GM12878 (cell line): ENCODE measurements at regions not wholly inside any gene's neighbourhood (a gene's known extent, or its start where the extent isn't known, plus 50 kb on each side); places are given as distances from the start of the nearest gene placed in this dataset.

Source experiments
- ATAC-seq: fragments of 200-7000 bp; cut with Tn5 transposase; 3 replicates; pipeline ENCODE4 v1.9.1; 2020; ENCODE audit warnings: mild to moderate bottlenecking, moderate library complexity
- BruUV-seq: library from RNA; stranded (reverse); fragments of 400-500 nt; replicated peaks from 2 replicates; lab custom pipeline; 2021; lab: Mats Ljungman, UMichigan
- CTCF ChIA-PET: fragments of 300-600 bp; sonication (Branson Sonifier 250); formaldehyde crosslinking; extraction: SDS; loops from one replicate; lab custom pipeline; 2021; ENCODE audit warnings: inconsistent platforms; lab: Yijun Ruan, JAX
- POLR2A ChIA-PET: fragments of 350-600 bp; formaldehyde crosslinking; extraction: SDS; loops from one replicate; lab custom pipeline; 2021; ENCODE audit warnings: inconsistent platforms; lab: Charles Lee
- RAD21 ChIA-PET: fragments of 300-600 bp; sonication (Branson Sonifier 250); formaldehyde crosslinking; loops from one replicate; lab custom pipeline; 2023; ENCODE audit warnings: antibody characterized with exemption; ENCODE audit not compliant: unreplicated experiment; lab: Charles Lee
- SMC1A ChIA-PET: fragments of 300-600 bp; sonication (Branson Sonifier 250); formaldehyde crosslinking; loops from one replicate; lab custom pipeline; 2023; ENCODE audit not compliant: unreplicated experiment, uncharacterized antibody; lab: Charles Lee
- DNase-seq: peaks from one replicate; pipeline ENCODE4 v3.0.0-alpha.2; 2011; ENCODE audit warnings: low read depth, low spot score
- FAIRE-seq: peaks from 3 replicates; lab custom pipeline; 2011; peaks lifted over from hg19 to GRCh38; lab: Jason Lieb, UNC
- H2AFZ ChIP-seq: 2 replicates; pipeline ENCODE4 v1.6.0; 2011; ENCODE audit warnings: low read depth, low read length, control low read depth; ENCODE audit not compliant: control insufficient read depth
- H3K27ac ChIP-seq: 2 replicates; pipeline ENCODE4 v1.5.1; 2011; ENCODE audit warnings: control low read depth; ENCODE audit not compliant: control insufficient read depth, insufficient read depth
- H3K27me3 ChIP-seq, 2 experiments: replicated peaks in 1 of 2; 2 replicates each; pipeline versions ENCODE4 v1.6.0 to v1.6.1; 2011; ENCODE audit warnings: low read length in 1 of 2; ENCODE audit not compliant: control insufficient read depth in 2 of 2, insufficient read depth in 2 of 2
- H3K36me3 ChIP-seq, 2 experiments: 2 replicates each; pipeline ENCODE4 v1.5.1; 2011; ENCODE audit warnings: low read length in 1 of 2; ENCODE audit not compliant: control insufficient read depth in 2 of 2, insufficient read depth in 2 of 2
- H3K4me1 ChIP-seq: 2 replicates; pipeline ENCODE4 v1.6.1; 2011; ENCODE audit warnings: mild to moderate bottlenecking, low read length, moderate library complexity, mixed read lengths; ENCODE audit not compliant: control insufficient read depth, insufficient read depth
- H3K4me2 ChIP-seq: 2 replicates; pipeline ENCODE4 v1.6.0; 2011; ENCODE audit warnings: control low read depth; ENCODE audit not compliant: control insufficient read depth, insufficient read depth
- H3K4me3 ChIP-seq: fragments of 200-600 bp; sonication (generic); 2 replicates; pipeline ENCODE4 v1.5.1; 2016
- H3K79me2 ChIP-seq: 2 replicates; pipeline ENCODE4 v1.6.0; 2011; ENCODE audit warnings: low read length; ENCODE audit not compliant: control insufficient read depth, insufficient read depth
- H3K9ac ChIP-seq: 2 replicates; pipeline ENCODE4 v1.8.0; 2011; ENCODE audit warnings: low read length, control low read depth, mixed read lengths; ENCODE audit not compliant: control insufficient read depth, insufficient read depth
- H3K9me3 ChIP-seq: replicated peaks from 3 replicates; pipeline ENCODE4 v1.5.1; 2011; ENCODE audit warnings: mild to moderate bottlenecking, low read length; ENCODE audit not compliant: control insufficient read depth, insufficient read depth
- H4K20me1 ChIP-seq: 2 replicates; pipeline ENCODE4 v1.6.0; 2011; ENCODE audit not compliant: control insufficient read depth, insufficient read depth
- BMI1 ChIP-seq: fragments of 450-650 bp; IDR thresholded peaks from 2 replicates; pipeline ENCODE4 v1.6.1; 2016; ENCODE audit warnings: mild to moderate bottlenecking, moderate library complexity, borderline replicate concordance
- DPF2 ChIP-seq: fragments of 450-650 bp; IDR thresholded peaks from 2 replicates; pipeline ENCODE4 v1.6.1; 2017; ENCODE audit warnings: mild to moderate bottlenecking
- ETV6 ChIP-seq, 2 experiments: fragments of 450-650 bp in 1 of 2; IDR thresholded peaks in 1 of 2; conservative IDR thresholded peaks in 1 of 2; 2 replicates each; pipeline ENCODE4 v1.6.1; 2014; ENCODE audit warnings: antibody characterized with exemption in 1 of 2, borderline replicate concordance in 1 of 2, low read depth in 1 of 2, mild to moderate bottlenecking in 1 of 2, moderate library complexity in 1 of 2
- KDM1A ChIP-seq: fragments of 200-600 bp; sonication (generic); IDR thresholded peaks from 2 replicates; pipeline ENCODE4 v1.6.1; 2016; ENCODE audit warnings: borderline replicate concordance
- MEF2B ChIP-seq: fragments of 450-650 bp; IDR thresholded peaks from 2 replicates; pipeline ENCODE4 v1.6.1; 2018; ENCODE audit warnings: mild to moderate bottlenecking, moderate library complexity; ENCODE audit not compliant: partially characterized antibody, poor library complexity, severe bottlenecking
- POU2F2 ChIP-seq: IDR thresholded peaks from 3 replicates; pipeline ENCODE4 v1.6.1; 2011; ENCODE audit warnings: low read depth, mild to moderate bottlenecking, low read length, borderline replicate concordance
- STAT3 ChIP-seq: IDR thresholded peaks from 2 replicates; pipeline ENCODE4 v1.6.1; 2011; ENCODE audit warnings: low read depth, low read length, improper control_type of control experiment
- WGBS: methylation state at CpG from one replicate; pipeline ENCODE4 v1.1.6; 2016; ENCODE audit warnings: low lambda C conversion rate; ENCODE audit not compliant: insufficient replicate concordance, insufficient coverage; ENCODE audit errors: missing lambda C conversion rate; 5-methylcytosine and 5-hydroxymethylcytosine counted together
- in situ Hi-C: fragments of 300-500 bp; cut with MboI; formaldehyde crosslinking; loops from 9 replicates; pipeline ENCODE4 v1.14.3; 2018; ENCODE audit warnings: mixed read lengths
- intact Hi-C: fragments of 100-400 bp; cut with micrococcal nuclease; formaldehyde crosslinking; loops from one replicate; pipeline ENCODE4 v1.14.2; 2022; ENCODE audit not compliant: unreplicated experiment
- TF ChIP-seq, protein P1 (sequence below): fragments of 450-650 bp; IDR thresholded peaks from 2 replicates; pipeline ENCODE4 v1.6.1; 2018; ENCODE audit warnings: mild to moderate bottlenecking, low read depth, moderate library complexity; ENCODE audit not compliant: partially characterized antibody
- TF ChIP-seq, protein P2 (sequence below): fragments of 450-650 bp; IDR thresholded peaks from 2 replicates; pipeline ENCODE4 v1.6.1; 2016; ENCODE audit warnings: mild to moderate bottlenecking, moderate library complexity, borderline replicate concordance
- TF ChIP-seq, protein P3 (sequence below): IDR thresholded peaks from 2 replicates; pipeline ENCODE4 v1.6.1; 2012; ENCODE audit warnings: low read length, inconsistent platforms
- TF ChIP-seq, protein P4 (sequence below): fragments of 450-650 bp; formaldehyde crosslinking; IDR thresholded peaks from 2 replicates; pipeline ENCODE4 v1.5.0; 2022; ENCODE audit warnings: mild to moderate bottlenecking, missing genetic modification characterization

- Histone ChIP-seq H3K4me2 (no peak overlapping the region), H3K27me3 (no peaks in the 10 kb centered on the region), H3K9ac (no peak overlapping the region), H3K27ac (no peak overlapping the region), H2AFZ (no peak overlapping the region), H3K9me3 (no peaks in the 10 kb centered on the region), H4K20me1 (no peaks in the 10 kb centered on the region), H3K79me2 (no peaks in the 10 kb centered on the region), H3K4me3 (no peak overlapping the region), H3K36me3 (no peaks in the 10 kb centered on the region), H3K4me1 (no peaks in the 10 kb centered on the region)
- ChIA-PET CTCF (no interaction called here), POLR2A (no interaction called here), RAD21 (no interaction called here), SMC1A (no interaction called here)
- no TSS peak for BruUV-seq
- intact Hi-C loops, result no loop called here
- ATAC-seq, result no peak
- DNase-seq, result no peak
- FAIRE-seq, result no peak
- in situ Hi-C loops, result no loop called here
- WGBS, result 31% methylated on average over 1 of the region's 1 CpG
- TF ChIP-seq, protein P1, sequence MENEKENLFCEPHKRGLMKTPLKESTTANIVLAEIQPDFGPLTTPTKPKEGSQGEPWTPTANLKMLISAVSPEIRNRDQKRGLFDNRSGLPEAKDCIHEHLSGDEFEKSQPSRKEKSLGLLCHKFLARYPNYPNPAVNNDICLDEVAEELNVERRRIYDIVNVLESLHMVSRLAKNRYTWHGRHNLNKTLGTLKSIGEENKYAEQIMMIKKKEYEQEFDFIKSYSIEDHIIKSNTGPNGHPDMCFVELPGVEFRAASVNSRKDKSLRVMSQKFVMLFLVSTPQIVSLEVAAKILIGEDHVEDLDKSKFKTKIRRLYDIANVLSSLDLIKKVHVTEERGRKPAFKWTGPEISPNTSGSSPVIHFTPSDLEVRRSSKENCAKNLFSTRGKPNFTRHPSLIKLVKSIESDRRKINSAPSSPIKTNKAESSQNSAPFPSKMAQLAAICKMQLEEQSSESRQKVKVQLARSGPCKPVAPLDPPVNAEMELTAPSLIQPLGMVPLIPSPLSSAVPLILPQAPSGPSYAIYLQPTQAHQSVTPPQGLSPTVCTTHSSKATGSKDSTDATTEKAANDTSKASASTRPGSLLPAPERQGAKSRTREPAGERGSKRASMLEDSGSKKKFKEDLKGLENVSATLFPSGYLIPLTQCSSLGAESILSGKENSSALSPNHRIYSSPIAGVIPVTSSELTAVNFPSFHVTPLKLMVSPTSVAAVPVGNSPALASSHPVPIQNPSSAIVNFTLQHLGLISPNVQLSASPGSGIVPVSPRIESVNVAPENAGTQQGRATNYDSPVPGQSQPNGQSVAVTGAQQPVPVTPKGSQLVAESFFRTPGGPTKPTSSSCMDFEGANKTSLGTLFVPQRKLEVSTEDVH, result no peak
- TF ChIP-seq STAT3 (no peak), KDM1A (no peak), BMI1 (no peak), DPF2 (no peak), POU2F2 (no peak), MEF2B (no peak), ETV6 (conservative IDR thresholded peaks at IDR 0.05 in 1 of 2, IDR thresholded peaks at IDR 0.05 in 1 of 2; ENCODE audit: borderline replicate concordance in 1 of 2, low read depth in 1 of 2) (no peak)
- TF ChIP-seq, protein P2, sequence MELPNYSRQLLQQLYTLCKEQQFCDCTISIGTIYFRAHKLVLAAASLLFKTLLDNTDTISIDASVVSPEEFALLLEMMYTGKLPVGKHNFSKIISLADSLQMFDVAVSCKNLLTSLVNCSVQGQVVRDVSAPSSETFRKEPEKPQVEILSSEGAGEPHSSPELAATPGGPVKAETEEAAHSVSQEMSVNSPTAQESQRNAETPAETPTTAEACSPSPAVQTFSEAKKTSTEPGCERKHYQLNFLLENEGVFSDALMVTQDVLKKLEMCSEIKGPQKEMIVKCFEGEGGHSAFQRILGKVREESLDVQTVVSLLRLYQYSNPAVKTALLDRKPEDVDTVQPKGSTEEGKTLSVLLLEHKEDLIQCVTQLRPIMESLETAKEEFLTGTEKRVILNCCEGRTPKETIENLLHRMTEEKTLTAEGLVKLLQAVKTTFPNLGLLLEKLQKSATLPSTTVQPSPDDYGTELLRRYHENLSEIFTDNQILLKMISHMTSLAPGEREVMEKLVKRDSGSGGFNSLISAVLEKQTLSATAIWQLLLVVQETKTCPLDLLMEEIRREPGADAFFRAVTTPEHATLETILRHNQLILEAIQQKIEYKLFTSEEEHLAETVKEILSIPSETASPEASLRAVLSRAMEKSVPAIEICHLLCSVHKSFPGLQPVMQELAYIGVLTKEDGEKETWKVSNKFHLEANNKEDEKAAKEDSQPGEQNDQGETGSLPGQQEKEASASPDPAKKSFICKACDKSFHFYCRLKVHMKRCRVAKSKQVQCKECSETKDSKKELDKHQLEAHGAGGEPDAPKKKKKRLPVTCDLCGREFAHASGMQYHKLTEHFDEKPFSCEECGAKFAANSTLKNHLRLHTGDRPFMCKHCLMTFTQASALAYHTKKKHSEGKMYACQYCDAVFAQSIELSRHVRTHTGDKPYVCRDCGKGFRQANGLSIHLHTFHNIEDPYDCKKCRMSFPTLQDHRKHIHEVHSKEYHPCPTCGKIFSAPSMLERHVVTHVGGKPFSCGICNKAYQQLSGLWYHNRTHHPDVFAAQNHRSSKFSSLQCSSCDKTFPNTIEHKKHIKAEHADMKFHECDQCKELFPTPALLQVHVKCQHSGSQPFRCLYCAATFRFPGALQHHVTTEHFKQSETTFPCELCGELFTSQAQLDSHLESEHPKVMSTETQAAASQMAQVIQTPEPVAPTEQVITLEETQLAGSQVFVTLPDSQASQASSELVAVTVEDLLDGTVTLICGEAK, result no peak
- TF ChIP-seq, protein P3, sequence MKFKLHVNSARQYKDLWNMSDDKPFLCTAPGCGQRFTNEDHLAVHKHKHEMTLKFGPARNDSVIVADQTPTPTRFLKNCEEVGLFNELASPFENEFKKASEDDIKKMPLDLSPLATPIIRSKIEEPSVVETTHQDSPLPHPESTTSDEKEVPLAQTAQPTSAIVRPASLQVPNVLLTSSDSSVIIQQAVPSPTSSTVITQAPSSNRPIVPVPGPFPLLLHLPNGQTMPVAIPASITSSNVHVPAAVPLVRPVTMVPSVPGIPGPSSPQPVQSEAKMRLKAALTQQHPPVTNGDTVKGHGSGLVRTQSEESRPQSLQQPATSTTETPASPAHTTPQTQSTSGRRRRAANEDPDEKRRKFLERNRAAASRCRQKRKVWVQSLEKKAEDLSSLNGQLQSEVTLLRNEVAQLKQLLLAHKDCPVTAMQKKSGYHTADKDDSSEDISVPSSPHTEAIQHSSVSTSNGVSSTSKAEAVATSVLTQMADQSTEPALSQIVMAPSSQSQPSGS, result no peak
- TF ChIP-seq, protein P4, sequence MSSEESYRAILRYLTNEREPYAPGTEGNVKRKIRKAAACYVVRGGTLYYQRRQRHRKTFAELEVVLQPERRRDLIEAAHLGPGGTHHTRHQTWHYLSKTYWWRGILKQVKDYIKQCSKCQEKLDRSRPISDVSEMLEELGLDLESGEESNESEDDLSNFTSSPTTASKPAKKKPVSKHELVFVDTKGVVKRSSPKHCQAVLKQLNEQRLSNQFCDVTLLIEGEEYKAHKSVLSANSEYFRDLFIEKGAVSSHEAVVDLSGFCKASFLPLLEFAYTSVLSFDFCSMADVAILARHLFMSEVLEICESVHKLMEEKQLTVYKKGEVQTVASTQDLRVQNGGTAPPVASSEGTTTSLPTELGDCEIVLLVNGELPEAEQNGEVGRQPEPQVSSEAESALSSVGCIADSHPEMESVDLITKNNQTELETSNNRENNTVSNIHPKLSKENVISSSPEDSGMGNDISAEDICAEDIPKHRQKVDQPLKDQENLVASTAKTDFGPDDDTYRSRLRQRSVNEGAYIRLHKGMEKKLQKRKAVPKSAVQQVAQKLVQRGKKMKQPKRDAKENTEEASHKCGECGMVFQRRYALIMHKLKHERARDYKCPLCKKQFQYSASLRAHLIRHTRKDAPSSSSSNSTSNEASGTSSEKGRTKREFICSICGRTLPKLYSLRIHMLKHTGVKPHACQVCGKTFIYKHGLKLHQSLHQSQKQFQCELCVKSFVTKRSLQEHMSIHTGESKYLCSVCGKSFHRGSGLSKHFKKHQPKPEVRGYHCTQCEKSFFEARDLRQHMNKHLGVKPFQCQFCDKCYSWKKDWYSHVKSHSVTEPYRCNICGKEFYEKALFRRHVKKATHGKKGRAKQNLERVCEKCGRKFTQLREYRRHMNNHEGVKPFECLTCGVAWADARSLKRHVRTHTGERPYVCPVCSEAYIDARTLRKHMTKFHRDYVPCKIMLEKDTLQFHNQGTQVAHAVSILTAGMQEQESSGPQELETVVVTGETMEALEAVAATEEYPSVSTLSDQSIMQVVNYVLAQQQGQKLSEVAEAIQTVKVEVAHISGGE (CRISPR knock-in tag), result no peak
Measured at GRCh38 chr4:11119474-11119873, 309.2 kb downstream of the HS3ST1 start.
